ENCODE measurements at regions not wholly inside any gene's neighbourhood (a gene's known extent, or its start where the extent isn't known, plus 50 kb on each side); places are given as distances from the start of the nearest gene placed in this dataset.
"Not testable (repeated sequence)": the region's sequence is repeated elsewhere in the genome, so short reads cannot be mapped to it uniquely, and the experiment has no call there.

GRCh38 chr3:106348139-106348690, 479.4 kb upstream of the CBLB start:
- no peak for DNase-seq (ENCODE audit: extremely low read depth, low read depth)
- H3K4me3 ChIP-seq (replicated peaks; ENCODE audit: low read depth, low read length), result no peak overlapping the region

DNA sequence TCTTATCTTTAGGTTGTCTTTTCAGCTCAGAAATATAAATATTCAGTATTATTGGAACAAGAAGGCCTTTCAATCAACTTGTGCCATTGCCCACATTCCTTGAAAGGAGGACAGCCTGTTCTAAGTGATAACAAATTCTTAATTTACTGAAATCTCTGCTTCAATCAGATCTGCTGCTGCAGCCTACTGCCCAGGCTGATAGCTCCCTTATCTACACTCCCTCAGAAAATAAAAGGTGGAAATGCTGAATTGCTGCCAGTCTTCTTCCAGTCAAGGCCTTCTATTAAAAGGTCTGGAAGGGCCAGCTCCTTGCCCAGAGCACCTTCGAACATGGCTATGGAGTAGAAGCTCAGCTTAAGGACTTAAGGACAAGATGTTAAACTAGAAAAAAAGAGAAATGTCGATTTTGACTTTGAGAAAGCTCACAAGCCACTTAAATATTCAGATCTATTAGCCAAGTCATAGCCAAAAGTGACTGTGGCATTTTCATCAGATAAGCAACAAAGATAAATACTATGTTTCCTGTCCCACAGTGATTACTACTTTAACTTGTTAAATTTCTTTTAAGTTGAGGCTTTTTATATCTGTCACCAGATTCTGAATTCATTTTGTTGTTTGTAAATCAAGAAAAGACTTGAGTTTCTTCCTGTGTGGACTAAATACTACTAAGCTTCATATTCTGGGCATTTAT, 480.5 kb upstream of the CBLB start:
- DNase-seq (ENCODE audit: extremely low read depth, low read depth), result no peak
- no peak overlapping the region for H3K4me3 ChIP-seq (replicated peaks; ENCODE audit: low read depth, low read length)
- TF ChIP-seq CTCF (IDR thresholded peaks at IDR 0.05; ENCODE audit: low read depth, low read length, missing control alignments), result no peak

More at GRCh38 chr3:106348139-106348690, 479.4 kb upstream of the CBLB start:
- TF ChIP-seq CTCF (IDR thresholded peaks at IDR 0.05; ENCODE audit: low read depth, low read length, missing control alignments), result no peak

DNA sequence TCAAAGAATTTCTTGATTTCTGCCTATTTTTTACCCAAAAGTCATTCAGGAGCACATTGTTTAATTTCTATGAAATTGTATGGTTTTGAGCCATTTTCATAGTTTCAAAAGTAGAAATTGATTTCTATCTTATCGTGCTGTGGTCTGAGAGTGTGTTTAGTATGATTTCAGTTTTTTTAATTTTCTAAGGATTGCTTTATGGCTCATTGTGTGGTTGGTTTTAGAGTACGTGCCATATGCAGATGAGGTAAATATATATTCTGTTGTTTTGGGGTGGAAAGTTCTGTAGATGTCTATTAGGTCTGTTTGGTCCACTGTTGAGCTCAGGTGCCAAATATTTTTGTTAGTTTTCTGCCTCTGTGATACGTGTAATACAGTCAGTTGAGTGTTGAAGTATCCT, 487.1 kb upstream of the CBLB start:
- no peak overlapping the region for H3K4me3 ChIP-seq (replicated peaks; ENCODE audit: low read depth, low read length)
- TF ChIP-seq CTCF (IDR thresholded peaks at IDR 0.05; ENCODE audit: low read depth, low read length, missing control alignments), result no peak
- no peak for DNase-seq (ENCODE audit: extremely low read depth, low read depth)

- no peak for TF ChIP-seq CTCF (IDR thresholded peaks at IDR 0.05; ENCODE audit: low read depth, low read length, missing control alignments)
- H3K4me3 ChIP-seq (replicated peaks; ENCODE audit: low read depth, low read length), result no peak overlapping the region
- DNase-seq (ENCODE audit: extremely low read depth, low read depth), result no peak
Measured at GRCh38 chr3:106359692-106360091, 490.9 kb upstream of the CBLB start.

GRCh38 chr3:106360901-106361300, 492.1 kb upstream of the CBLB start:
- H3K4me3 ChIP-seq (replicated peaks; ENCODE audit: low read depth, low read length); DNase-seq (ENCODE audit: extremely low read depth, low read depth): not testable (repeated sequence)

DNA sequence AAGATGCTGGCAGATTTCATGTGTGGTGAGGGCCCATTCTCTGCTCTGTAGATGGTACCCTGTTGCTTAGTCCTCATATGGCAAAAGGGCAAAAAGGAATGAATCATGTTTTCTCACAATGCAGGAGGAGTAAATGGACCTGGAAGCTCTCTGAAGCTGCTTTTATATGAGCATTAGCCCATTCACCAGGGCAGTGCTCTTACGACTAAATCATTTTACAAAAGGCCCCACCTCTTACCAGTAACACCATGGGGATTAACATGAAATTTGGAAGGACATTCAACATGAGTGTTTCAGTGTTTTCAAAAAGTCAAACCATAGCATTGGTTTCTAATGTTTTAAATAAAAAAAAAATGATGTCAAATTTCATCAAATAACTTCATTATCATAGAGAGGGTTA, 495.7 kb upstream of the CBLB start:
- H3K4me3 ChIP-seq (replicated peaks; ENCODE audit: low read depth, low read length), result no peak overlapping the region
- TF ChIP-seq CTCF (IDR thresholded peaks at IDR 0.05; ENCODE audit: low read depth, low read length, missing control alignments), result no peak
- no peak for DNase-seq (ENCODE audit: extremely low read depth, low read depth)

DNA sequence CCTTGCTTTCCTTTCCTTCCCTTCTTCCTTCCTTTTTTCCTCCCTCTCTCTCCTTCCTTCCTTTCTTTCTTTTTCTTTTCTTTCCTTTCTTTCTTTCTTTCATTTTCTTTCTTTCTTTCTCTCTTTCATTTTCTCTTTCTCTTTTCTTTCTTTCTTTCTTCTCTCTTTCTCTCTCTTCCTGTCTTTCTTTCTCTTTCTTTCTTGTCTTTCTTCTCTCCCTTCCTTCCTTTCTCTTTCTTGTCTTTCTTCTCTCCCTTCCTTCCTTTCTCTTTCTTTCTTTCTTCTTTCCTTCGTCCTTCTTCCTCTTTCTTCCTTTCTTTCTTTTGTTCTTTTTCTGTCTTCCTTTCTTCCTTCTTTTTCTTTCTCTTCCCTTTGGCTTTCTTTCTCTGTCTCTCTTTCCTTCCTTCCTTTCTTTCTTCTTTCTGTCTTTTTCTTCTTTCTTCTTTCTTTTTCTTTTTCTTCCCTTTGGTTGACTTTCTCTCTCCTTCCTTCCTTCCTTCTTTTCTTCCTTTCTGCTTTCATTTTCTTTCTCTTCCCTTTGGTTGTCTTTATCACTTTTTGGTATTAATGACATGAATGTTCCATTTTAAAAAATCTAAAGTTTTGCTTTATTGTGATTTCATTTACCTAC, 496.4 kb upstream of the CBLB start:
- no peak overlapping the region for H3K4me3 ChIP-seq (replicated peaks; ENCODE audit: low read depth, low read length)
- no peak for DNase-seq (ENCODE audit: extremely low read depth, low read depth)
- TF ChIP-seq CTCF (IDR thresholded peaks at IDR 0.05; ENCODE audit: low read depth, low read length, missing control alignments), result no peak

Data from HFF-Myc (cell line).